ENCODE measurements at regions not wholly inside any gene's neighbourhood (a gene's known extent, or its start where the extent isn't known, plus 50 kb on each side); places are given as distances from the start of the nearest gene placed in this dataset.

DNA sequence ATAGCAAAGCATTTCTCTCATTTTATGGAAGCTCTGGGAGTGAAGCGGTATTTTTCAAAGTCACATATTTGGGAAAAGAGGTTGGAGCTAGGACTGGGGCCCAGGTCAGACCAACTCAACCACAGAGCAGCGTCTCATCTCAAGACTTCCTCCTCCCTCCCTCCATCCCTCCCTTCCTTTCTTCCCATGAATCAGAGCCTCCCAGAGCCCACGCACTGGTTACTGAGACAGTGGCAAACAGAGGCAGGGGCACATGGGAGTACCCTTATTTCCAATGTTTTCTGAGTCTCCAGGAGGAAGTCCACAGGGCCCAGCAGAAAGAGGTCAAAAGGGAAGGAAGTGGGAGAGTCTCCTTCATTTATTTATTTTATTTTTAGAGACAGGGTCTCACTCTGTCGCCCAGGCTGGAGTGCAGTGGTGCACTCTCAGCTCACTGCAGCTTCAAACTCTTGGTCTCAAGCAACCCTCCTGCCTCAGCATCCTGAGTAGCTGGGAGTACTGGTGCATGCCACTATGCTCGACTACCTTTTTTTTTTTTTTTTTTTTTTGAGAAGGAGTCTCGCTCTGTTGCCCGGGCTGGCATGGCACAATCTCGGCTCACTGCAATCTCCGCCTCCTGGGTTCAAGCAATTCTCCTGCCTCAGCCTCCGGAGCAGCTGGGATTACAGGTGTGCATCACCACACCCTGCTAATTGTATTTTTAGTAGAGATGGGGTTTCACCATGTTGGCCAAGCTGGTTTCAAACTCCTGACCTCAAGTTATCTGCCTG lies 52.5 kb upstream of the CDKN2AIPNL start:
- H3K4me3 ChIP-seq (replicated peaks in 1 of 2; ENCODE audit: low read depth in 2 of 2, low read length in 2 of 2) = no peak overlapping the region
- no peak for TF ChIP-seq CTCF (IDR thresholded peaks at IDR 0.05; ENCODE audit: low read depth, low read length)
- peak; percentile 42 to 47 for DNase-seq (ENCODE audit: low read depth in 2 of 2)

DNA sequence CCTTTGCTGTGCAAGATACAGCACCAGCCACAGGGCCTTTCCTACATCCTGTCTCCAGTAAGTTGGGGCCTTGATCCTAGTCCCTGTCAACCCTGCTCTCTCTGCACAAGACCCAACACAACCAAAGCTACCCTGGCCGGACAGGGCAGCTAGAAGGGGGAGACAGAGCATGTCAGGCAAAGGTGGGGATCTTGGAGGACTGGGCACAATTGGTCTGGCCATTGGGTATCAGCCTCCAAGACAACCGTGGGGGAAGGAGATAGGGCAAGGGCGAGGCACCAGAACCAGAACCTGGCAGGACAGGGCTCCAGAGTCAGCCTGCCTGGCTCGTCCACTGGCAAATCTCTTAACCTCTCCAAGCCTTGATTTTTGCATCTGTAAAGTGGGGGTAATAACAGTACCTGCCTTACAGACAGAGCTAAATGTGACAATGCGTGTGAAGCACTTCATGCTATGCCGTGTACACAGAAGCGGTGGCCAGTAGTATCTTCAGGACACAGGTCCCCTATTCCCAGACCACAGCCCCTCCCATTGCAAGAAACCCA lies 51.6 kb upstream of the CDKN2AIPNL start:
- no peak for DNase-seq (ENCODE audit: low read depth in 2 of 2)
- no peak for TF ChIP-seq CTCF (IDR thresholded peaks at IDR 0.05; ENCODE audit: low read depth, low read length)

DNA sequence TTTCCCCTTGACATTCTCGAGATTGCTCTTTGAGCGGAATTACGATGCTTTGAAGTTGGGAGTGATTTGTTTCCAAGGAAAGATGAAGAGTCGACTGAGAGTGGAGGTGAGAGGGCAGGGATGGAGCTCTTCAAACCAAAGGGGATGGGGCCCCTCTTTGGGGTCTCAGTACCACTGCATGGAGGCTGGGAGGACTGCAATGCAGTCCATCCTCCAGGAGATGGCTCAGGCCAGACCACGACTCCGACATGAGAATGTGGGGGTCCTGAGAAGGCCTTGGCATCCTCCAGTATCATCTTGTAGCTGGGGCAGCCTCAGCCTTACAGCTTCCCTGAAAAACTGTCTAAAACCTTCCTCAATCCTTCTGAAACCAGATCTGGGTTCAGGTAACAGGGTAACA lies 51.1 kb upstream of the CDKN2AIPNL start:
- no peak for DNase-seq (ENCODE audit: low read depth in 2 of 2)
- no peak for TF ChIP-seq CTCF (IDR thresholded peaks at IDR 0.05; ENCODE audit: low read depth, low read length)
- H3K4me3 ChIP-seq (replicated peaks in 1 of 2; ENCODE audit: low read depth in 2 of 2, low read length in 2 of 2) = no peak overlapping the region

More for the DNA sequence above, 51.6 kb upstream of the CDKN2AIPNL start:
- no peak overlapping the region for H3K4me3 ChIP-seq (replicated peaks in 1 of 2; ENCODE audit: low read depth in 2 of 2, low read length in 2 of 2)

DNA sequence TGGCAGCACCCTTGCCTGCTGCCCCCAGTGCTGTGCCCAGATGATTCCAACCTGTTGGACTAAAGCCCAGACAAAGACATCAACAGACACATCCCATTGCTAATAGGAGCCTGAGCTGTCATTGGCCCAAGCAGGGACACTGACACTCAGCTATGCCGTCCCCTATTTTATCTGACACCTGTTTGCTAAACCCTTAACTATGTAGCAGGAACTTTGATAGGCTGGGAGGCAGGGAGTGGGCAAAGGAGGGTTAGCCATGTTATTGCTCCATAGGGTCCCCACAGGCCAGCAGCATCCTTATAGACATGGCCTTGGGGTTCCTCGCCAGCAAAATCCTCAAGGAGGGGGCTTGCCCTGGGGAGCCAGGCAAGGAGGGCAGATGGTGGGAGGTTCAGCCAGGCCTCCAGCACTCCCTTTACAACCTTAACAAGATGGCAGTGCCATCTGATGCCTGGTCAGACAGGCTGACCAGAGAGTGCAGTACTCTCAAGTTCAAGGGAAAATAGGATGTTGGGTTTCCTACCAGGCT lies 50.4 kb upstream of the CDKN2AIPNL start:
- DNase-seq (ENCODE audit: low read depth in 2 of 2) = no peak

More for the DNA sequence above, 50.4 kb upstream of the CDKN2AIPNL start:
- TF ChIP-seq CTCF (IDR thresholded peaks at IDR 0.05; ENCODE audit: low read depth, low read length) = no peak
- no peak overlapping the region for H3K4me3 ChIP-seq (replicated peaks in 1 of 2; ENCODE audit: low read depth in 2 of 2, low read length in 2 of 2)
